Right lobe of liver (tissue), 6 donors: ENCODE measurements at regions not wholly inside any gene's neighbourhood (a gene's known extent, or its start where the extent isn't known, plus 50 kb on each side); places are given as distances from the start of the nearest gene placed in this dataset.

ENCODE experiments used
- ATAC-seq, 4 donors: fragments of 200-7000 bp; cut with Tn5 transposase; one replicate each; pipeline ENCODE4 v1.9.1; 2020; ENCODE audit warnings: mild to moderate bottlenecking in 4 of 4, moderate library complexity in 4 of 4
- DNase-seq, 3 donors: peaks; one replicate each; pipeline ENCODE4 v3.0.0-alpha.2; 2020
- H3K27ac ChIP-seq, 3 donors: fragments of 200-600 bp; one replicate each; pipeline ENCODE4 v1.8.0; 2022
- H3K27me3 ChIP-seq, 2 donors: fragments of 200-600 bp; one replicate each; pipeline ENCODE4 v1.8.0; 2022
- H3K36me3 ChIP-seq, 4 donors: fragments of 200-600 bp; sonication (generic) in 1 of 4; one replicate each; pipeline versions ENCODE4 v1.5.1 to v1.8.0; 2017 to 2022; ENCODE audit warnings: control low read depth in 1 of 4
- H3K4me1 ChIP-seq, 4 donors: fragments of 200-600 bp; sonication (generic) in 1 of 4; one replicate each; pipeline versions ENCODE4 v1.5.1 to v1.8.0; 2017 to 2022; ENCODE audit warnings: control low read depth in 1 of 4
- H3K4me3 ChIP-seq, 3 donors: fragments of 200-600 bp; one replicate each; pipeline ENCODE4 v1.8.0; 2022
- H3K9me3 ChIP-seq, 4 donors: fragments of 200-600 bp; sonication (generic) in 1 of 4; one replicate each; pipeline versions ENCODE4 v1.5.1 to v1.8.0; 2017 to 2022; ENCODE audit warnings: control low read depth in 1 of 4
- CTCF ChIP-seq, 4 donors: fragments of 200-600 bp in 3 of 4; fragments of 450-650 bp in 1 of 4; IDR thresholded peaks; one replicate each; pipeline versions ENCODE4 v1.5.1 to v1.8.0; 2016 to 2022; ENCODE audit warnings: antibody characterized with exemption in 4 of 4, mild to moderate bottlenecking in 2 of 4
- POLR2A ChIP-seq: fragments of 450-650 bp; IDR thresholded peaks from one replicate; pipeline ENCODE4 v1.6.1; 2017; ENCODE audit warnings: antibody characterized with exemption, mild to moderate bottlenecking
- WGBS: methylation state at CpG from one replicate; pipeline ENCODE4 v1.1.6; 2018; ENCODE audit warnings: low coverage, low lambda C conversion rate; ENCODE audit not compliant: insufficient coverage; ENCODE audit errors: missing lambda C conversion rate; 5-methylcytosine and 5-hydroxymethylcytosine counted together
- intact Hi-C, 2 donors: fragments of 100-400 bp; cut with DNase I; formaldehyde crosslinking; loops; one replicate each; pipeline versions ENCODE4 v1.11.2 to v1.14.1; 2022
- donor health status: DM: no; HTN: yes; CAD: no.
- donor health status: DM: no; HTN: no; CAD: no.
- donor health status: DM: no; HTN: no; CAD: no.
- donor health status: DM: no; HTN: yes; CAD: no.
- donor health status: DM: no; HTN: yes; CAD: no.

- Histone ChIP-seq H3K27ac (no peak overlapping the region), H3K4me1 (no peaks in the 10 kb centered on the region), H3K9me3 (no peaks in the 10 kb centered on the region), H3K36me3 (no peaks in the 10 kb centered on the region), H3K27me3 (no peaks in the 10 kb centered on the region), H3K4me3 (no peak overlapping the region)
- no peak for DNase-seq
- WGBS = 56% methylated on average over 8 of the region's 8 CpGs
- no peak for TF ChIP-seq CTCF (IDR thresholded peaks at IDR 0.05)
- no peak for TF ChIP-seq POLR2A
- intact Hi-C loops = no loop called here
- ATAC-seq = no peak
Measured at GRCh38 chr1:87820668-87821334, 492.1 kb downstream of the LMO4 start.

- ATAC-seq = no peak
- Histone ChIP-seq H3K36me3 (no peaks in the 10 kb centered on the region), H3K27ac (no peak overlapping the region), H3K9me3 (no peaks in the 10 kb centered on the region), H3K27me3 (no peaks in the 10 kb centered on the region), H3K4me1 (no peaks in the 10 kb centered on the region), H3K4me3 (no peak overlapping the region)
- 96% methylated on average over 5 of the region's 5 CpGs for WGBS
- intact Hi-C loops = no loop called here
- TF ChIP-seq POLR2A (no peak), CTCF (IDR thresholded peaks at IDR 0.05) (no peak)
- no peak for DNase-seq
Measured at GRCh38 chr1:87821335-87821697, 492.6 kb downstream of the LMO4 start.

GRCh38 chr1:87826681-87827251, 498.1 kb downstream of the LMO4 start:
- no peak for TF ChIP-seq CTCF (IDR thresholded peaks at IDR 0.05)
- no peak for TF ChIP-seq POLR2A
- ATAC-seq = peak; percentile 73 to 83 (median 74)
- 45% methylated on average over 7 of the region's 7 CpGs for WGBS
- Histone ChIP-seq H3K9me3 (no peaks in the 10 kb centered on the region), H3K27ac (no peak overlapping the region), H3K27me3 (no peaks in the 10 kb centered on the region), H3K36me3 (no peaks in the 10 kb centered on the region), H3K4me1 (no peaks in the 10 kb centered on the region), H3K4me3 (no peak overlapping the region)
- DNase-seq = no peak
- intact Hi-C loops = no loop called here

- Histone ChIP-seq H3K27me3 (no peaks in the 10 kb centered on the region), H3K4me3 (no peak overlapping the region), H3K27ac (no peak overlapping the region), H3K4me1 (no peaks in the 10 kb centered on the region), H3K36me3 (no peaks in the 10 kb centered on the region), H3K9me3 (no peaks in the 10 kb centered on the region)
- intact Hi-C loops = no loop called here
- 78% methylated on average over 4 of the region's 4 CpGs for WGBS
- no peak for ATAC-seq
- no peak for DNase-seq
- TF ChIP-seq CTCF (IDR thresholded peaks at IDR 0.05) (no peak), POLR2A (no peak)
Measured at GRCh38 chr1:87829360-87829759, 500.7 kb downstream of the LMO4 start.
